HCT116 (cell line): ENCODE measurements at regions not wholly inside any gene's neighbourhood (a gene's known extent, or its start where the extent isn't known, plus 50 kb on each side); places are given as distances from the start of the nearest gene placed in this dataset.
"Not testable (repeated sequence)": the region's sequence is repeated elsewhere in the genome, so short reads cannot be mapped to it uniquely, and the experiment has no call there.

Source experiments
- ATAC-seq: fragments of 200-7000 bp; cut with Tn5 transposase; 2 replicates; pipeline ENCODE4 v1.9.1; 2020; ENCODE audit warnings: mild to moderate bottlenecking, moderate library complexity
- BruUV-seq: library from RNA; stranded (reverse); fragments of 400-500 nt; replicated peaks from 2 replicates; lab custom pipeline; 2021; lab: Mats Ljungman, UMichigan
- CTCF ChIA-PET: fragments of 300-600 bp; sonication (Branson Sonifier 250); formaldehyde crosslinking; loops from one replicate; lab custom pipeline; 2021; ENCODE audit warnings: antibody characterized with exemption; lab: Charles Lee
- POLR2A ChIA-PET: fragments of 300-600, 350-600 bp; sonication (Branson Sonifier 250); formaldehyde crosslinking; loops from one replicate; lab custom pipeline; 2021; ENCODE audit warnings: antibody characterized with exemption; lab: Charles Lee
- RAD21 ChIA-PET, 2 experiments: fragments of 300-600 bp; sonication (Branson Sonifier 250); formaldehyde crosslinking; loops; one replicate each; lab custom pipeline; 2023; ENCODE audit warnings: low total read pairs in 2 of 2; ENCODE audit not compliant: uncharacterized antibody in 2 of 2, unreplicated experiment in 2 of 2, low non-redundant PET in 1 of 2; lab: Charles Lee
- DNase-seq: peaks from one replicate; pipeline ENCODE4 v3.0.0-alpha.2; 2010; ENCODE audit warnings: low read depth, low spot score
- H2AFZ ChIP-seq: fragments of 200-600 bp; shearing (Covaris generic), sonication (generic); 2 replicates; pipeline ENCODE4 v1.6.1; 2017; ENCODE audit warnings: low read depth, mixed run types, mixed read lengths, antibody characterized with exemption, low read length; ENCODE audit not compliant: poor library complexity, severe bottlenecking
- H3K27ac ChIP-seq: 2 replicates; pipeline ENCODE4 v1.5.1; 2012; ENCODE audit warnings: low read depth, low read length
- H3K27me3 ChIP-seq: fragments of 200-600 bp; sonication (generic); 2 replicates; pipeline ENCODE4 v1.6.1; 2016; ENCODE audit warnings: mixed run types, low read length, mixed read lengths; ENCODE audit not compliant: insufficient read depth
- H3K36me3 ChIP-seq, 2 experiments: fragments of 200-500 bp in 1 of 2; fragments of 200-600 bp in 1 of 2; sonication (Bioruptor generic) in 1 of 2; sonication (generic) in 1 of 2; 2 replicates each; pipeline versions ENCODE4 v1.5.1 to v1.6.1; 2014 to 2016; ENCODE audit warnings: low read length in 2 of 2, inconsistent platforms in 1 of 2, mixed read lengths in 1 of 2, mixed run types in 1 of 2; ENCODE audit not compliant: insufficient read depth in 2 of 2, control insufficient read depth in 1 of 2
- H3K4me1 ChIP-seq, 2 experiments: fragments of 200-600 bp in 1 of 2; sonication (generic) in 1 of 2; 2 replicates each; pipeline versions ENCODE4 v1.5.1 to v1.6.1; 2012 to 2017; ENCODE audit warnings: low read length in 2 of 2, inconsistent platforms in 1 of 2, mild to moderate bottlenecking in 1 of 2, mixed read lengths in 1 of 2, mixed run types in 1 of 2, moderate library complexity in 1 of 2; ENCODE audit not compliant: insufficient read depth in 2 of 2, control insufficient read depth in 1 of 2
- H3K4me2 ChIP-seq: fragments of 200-600 bp; sonication (generic); 2 replicates; pipeline ENCODE4 v1.6.1; 2017; ENCODE audit warnings: mixed run types, low read length, mixed read lengths
- H3K4me3 ChIP-seq, 2 experiments: fragments of 200-600 bp in 1 of 2; sonication (generic) in 1 of 2; replicated peaks in 1 of 2; 2 replicates each; pipeline ENCODE4 v1.5.1; 2011 to 2016; ENCODE audit warnings: low read length in 2 of 2, control low read depth in 1 of 2, low read depth in 1 of 2, mild to moderate bottlenecking in 1 of 2, mixed read lengths in 1 of 2, mixed run types in 1 of 2
- H3K79me2 ChIP-seq: fragments of 200-600 bp; sonication (generic); 2 replicates; pipeline ENCODE4 v1.6.1; 2017; ENCODE audit warnings: mild to moderate bottlenecking, mixed run types, low read length, moderate library complexity, mixed read lengths; ENCODE audit not compliant: insufficient read depth
- H3K9ac ChIP-seq: fragments of 200-600 bp; sonication (generic); 2 replicates; pipeline ENCODE4 v1.6.1; 2016; ENCODE audit warnings: low read length, mixed read lengths
- H3K9me2 ChIP-seq: fragments of 200-600 bp; sonication (generic), shearing (Covaris generic); 2 replicates; pipeline ENCODE4 v1.6.1; 2017; ENCODE audit warnings: mixed run types, mild to moderate bottlenecking, moderate library complexity; ENCODE audit not compliant: insufficient read depth
- H3K9me3 ChIP-seq, 2 experiments: fragments of 200-500 bp in 1 of 2; fragments of 200-600 bp in 1 of 2; sonication (Bioruptor generic) in 1 of 2; sonication (generic) in 1 of 2; 2 replicates each; pipeline ENCODE4 v1.6.1; 2014 to 2017; ENCODE audit warnings: low read length in 2 of 2, mixed read lengths in 2 of 2, inconsistent platforms in 1 of 2, low read depth in 1 of 2, mild to moderate bottlenecking in 1 of 2, mixed run types in 1 of 2, moderate library complexity in 1 of 2; ENCODE audit not compliant: control insufficient read depth in 1 of 2, insufficient read depth in 1 of 2
- H4K20me1 ChIP-seq: fragments of 200-600 bp; sonication (generic), shearing (Covaris generic); 2 replicates; pipeline ENCODE4 v1.6.1; 2017; ENCODE audit warnings: mixed run types, mild to moderate bottlenecking, moderate library complexity; ENCODE audit not compliant: insufficient read depth
- EZH2phosphoT487 ChIP-seq: fragments of 200-600 bp; IDR thresholded peaks from 2 replicates; pipeline ENCODE4 v1.6.1; 2018; ENCODE audit warnings: antibody characterized with exemption, borderline replicate concordance
- FOSL1 ChIP-seq: IDR thresholded peaks from 2 replicates; pipeline ENCODE4 v1.6.1; 2012; ENCODE audit warnings: low read depth
- POLR2AphosphoS5 ChIP-seq: IDR thresholded peaks from 2 replicates; pipeline ENCODE4 v1.6.1; 2011; ENCODE audit warnings: mild to moderate bottlenecking, low read depth, low read length, moderate library complexity
- SP1 ChIP-seq: IDR thresholded peaks from 2 replicates; pipeline ENCODE4 v1.6.1; 2012; ENCODE audit warnings: low read depth
- SRF ChIP-seq: IDR thresholded peaks from 2 replicates; pipeline ENCODE4 v1.6.1; 2012; ENCODE audit warnings: low read depth
- ZNF274 ChIP-seq: fragments of 200-500 bp; sonication (Bioruptor generic); IDR thresholded peaks from 2 replicates; pipeline ENCODE4 v1.6.1; 2014; ENCODE audit warnings: mild to moderate bottlenecking, low read depth, low read length, inconsistent platforms
- intact Hi-C: fragments of 100-400 bp; cut with micrococcal nuclease; formaldehyde crosslinking; loops from 2 replicates; pipeline ENCODE4 v1.10.0; 2022
- TF ChIP-seq, protein P1 (sequence below): IDR thresholded peaks from 2 replicates; pipeline ENCODE4 v1.6.1; 2012
- TF ChIP-seq, protein P2 (sequence below): IDR thresholded peaks from 2 replicates; pipeline ENCODE4 v1.6.1; 2012

DNA sequence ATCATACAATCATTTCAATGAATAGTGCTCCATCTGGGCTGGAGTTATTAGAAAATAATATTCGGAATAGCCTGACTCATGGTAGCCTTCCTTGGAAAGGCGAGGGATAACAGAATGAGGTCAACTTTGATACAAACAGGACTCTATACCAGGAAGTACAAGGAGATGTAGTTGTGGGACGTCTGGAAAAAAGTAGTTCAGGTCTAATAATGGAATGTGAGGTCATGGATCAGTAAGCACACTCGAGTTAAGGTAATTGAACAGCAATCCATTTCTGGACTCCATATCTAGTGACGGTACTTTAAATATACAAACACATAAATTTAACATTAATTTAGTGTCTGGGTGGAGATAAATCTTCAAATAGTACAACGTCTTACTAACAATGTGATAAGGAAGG, 1204.0 kb upstream of the ADGRB3 start:
- Histone ChIP-seq H3K79me2 (no peaks in the 10 kb centered on the region), H3K4me1 (no peaks in the 10 kb centered on the region), H3K9me2 (no peaks in the 10 kb centered on the region)
- intact Hi-C loops, result no loop called here
- CTCF ChIA-PET, result no interaction called here
- no peak for ATAC-seq
- no TSS peak for BruUV-seq
- no peak for TF ChIP-seq SRF
- TF ChIP-seq FOSL1, result no peak
- no peak for TF ChIP-seq EZH2phosphoT487
- TF ChIP-seq, protein P1, sequence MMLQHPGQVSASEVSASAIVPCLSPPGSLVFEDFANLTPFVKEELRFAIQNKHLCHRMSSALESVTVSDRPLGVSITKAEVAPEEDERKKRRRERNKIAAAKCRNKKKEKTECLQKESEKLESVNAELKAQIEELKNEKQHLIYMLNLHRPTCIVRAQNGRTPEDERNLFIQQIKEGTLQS, result no peak
- TF ChIP-seq, protein P2, sequence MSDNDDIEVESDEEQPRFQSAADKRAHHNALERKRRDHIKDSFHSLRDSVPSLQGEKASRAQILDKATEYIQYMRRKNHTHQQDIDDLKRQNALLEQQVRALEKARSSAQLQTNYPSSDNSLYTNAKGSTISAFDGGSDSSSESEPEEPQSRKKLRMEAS, result no peak
- no peak for TF ChIP-seq SP1
- no peak for TF ChIP-seq ZNF274
- TF ChIP-seq POLR2AphosphoS5, result no peak
- TF ChIP-seq, all 23 proteins: peak for 0
- H3K4me3 ChIP-seq, result no peak overlapping the region
- DNase-seq, result no peak
- POLR2A ChIA-PET, result no interaction called here
- no peak overlapping the region for H3K9ac ChIP-seq
- H3K9me3 ChIP-seq, result peaks cover 9 to 21% of the 10 kb centered on the region in 2 experiments; a peak in 3 of 4 replicates
- no peak overlapping the region for H3K4me2 ChIP-seq
- no peaks in the 10 kb centered on the region for H3K36me3 ChIP-seq
- H3K27ac ChIP-seq, result no peak overlapping the region
- no peak overlapping the region for H2AFZ ChIP-seq
- no peaks in the 10 kb centered on the region for H3K27me3 ChIP-seq
- RAD21 ChIA-PET, result no interaction called here
- H4K20me1 ChIP-seq, result no peaks in the 10 kb centered on the region

DNA sequence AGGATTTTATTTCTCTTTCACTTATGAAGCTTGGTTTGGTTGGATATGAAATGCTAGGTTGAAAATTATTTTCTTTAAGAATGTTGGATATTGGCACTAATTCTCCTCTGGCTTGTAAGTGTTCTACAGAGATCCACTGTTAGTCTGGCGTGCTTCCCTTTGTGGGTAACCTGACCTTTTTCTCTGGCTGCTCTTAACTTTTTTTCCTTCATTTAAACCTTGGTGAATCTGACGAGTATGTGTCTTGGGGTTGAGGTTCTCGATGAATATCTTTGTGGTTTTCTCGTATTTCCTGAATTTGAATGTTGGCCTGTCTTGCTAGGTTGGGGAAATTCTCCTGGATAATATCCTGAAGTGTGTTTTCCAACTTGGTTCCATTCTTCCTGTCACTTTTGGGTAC, 1208.4 kb upstream of the ADGRB3 start:
- H3K27ac ChIP-seq, H2AFZ ChIP-seq, H3K79me2 ChIP-seq, H3K4me1 ChIP-seq, H3K36me3 ChIP-seq, H3K9me2 ChIP-seq, H3K4me3 ChIP-seq, CTCF ChIA-PET, RAD21 ChIA-PET, H4K20me1 ChIP-seq, DNase-seq, H3K9ac ChIP-seq, ATAC-seq, H3K4me2 ChIP-seq, POLR2A ChIA-PET, BruUV-seq, H3K27me3 ChIP-seq, intact Hi-C loops: not testable (repeated sequence)
- peaks cover 9 to 13% of the 10 kb centered on the region in 2 experiments; a peak in 3 of 4 replicates for H3K9me3 ChIP-seq
